Ishikawa (cell line): ENCODE measurements at regions not wholly inside any gene's neighbourhood (a gene's known extent, or its start where the extent isn't known, plus 50 kb on each side); places are given as distances from the start of the nearest gene placed in this dataset.

Experiments
- CEBPB ChIP-seq: IDR thresholded peaks from 2 replicates; pipeline ENCODE4 v1.6.1; 2012
- CREB1 ChIP-seq: IDR thresholded peaks from 2 replicates; pipeline ENCODE4 v1.6.1; 2012; ENCODE audit warnings: low read depth
- EGR1 ChIP-seq: IDR thresholded peaks from 2 replicates; pipeline ENCODE4 v1.6.1; 2012
- EP300 ChIP-seq: IDR thresholded peaks from 2 replicates; pipeline ENCODE4 v1.6.1; 2012; ENCODE audit warnings: borderline replicate concordance
- FOXM1 ChIP-seq: IDR thresholded peaks from 2 replicates; pipeline ENCODE4 v1.6.1; 2012; ENCODE audit warnings: low read depth, borderline replicate concordance
- NFIC ChIP-seq: IDR thresholded peaks from 2 replicates; pipeline ENCODE4 v1.6.1; 2012
- RAD21 ChIP-seq: IDR thresholded peaks from 2 replicates; pipeline ENCODE4 v1.6.1; 2012; ENCODE audit warnings: low read depth
- TAF1 ChIP-seq: IDR thresholded peaks from 2 replicates; pipeline ENCODE4 v1.6.1; 2012; ENCODE audit warnings: low read depth, mild to moderate bottlenecking
- TCF12 ChIP-seq: IDR thresholded peaks from 2 replicates; pipeline ENCODE4 v1.6.1; 2012; ENCODE audit warnings: low read depth
- TEAD4 ChIP-seq: IDR thresholded peaks from 2 replicates; pipeline ENCODE4 v1.6.1; 2012
- YY1 ChIP-seq: IDR thresholded peaks from 2 replicates; pipeline ENCODE4 v1.6.1; 2012; ENCODE audit warnings: low read depth
- ZBTB7A ChIP-seq: IDR thresholded peaks from 2 replicates; pipeline ENCODE4 v1.6.1; 2012; ENCODE audit warnings: low read depth
- TF ChIP-seq, protein P1 (sequence below): IDR thresholded peaks from 2 replicates; pipeline ENCODE4 v1.6.1; 2012; ENCODE audit warnings: low read depth, mild to moderate bottlenecking
- TF ChIP-seq, protein P2 (sequence below): IDR thresholded peaks from 2 replicates; pipeline ENCODE4 v1.6.1; 2012
- TF ChIP-seq, protein P3 (sequence below): IDR thresholded peaks from 2 replicates; pipeline ENCODE4 v1.6.1; 2012

DNA sequence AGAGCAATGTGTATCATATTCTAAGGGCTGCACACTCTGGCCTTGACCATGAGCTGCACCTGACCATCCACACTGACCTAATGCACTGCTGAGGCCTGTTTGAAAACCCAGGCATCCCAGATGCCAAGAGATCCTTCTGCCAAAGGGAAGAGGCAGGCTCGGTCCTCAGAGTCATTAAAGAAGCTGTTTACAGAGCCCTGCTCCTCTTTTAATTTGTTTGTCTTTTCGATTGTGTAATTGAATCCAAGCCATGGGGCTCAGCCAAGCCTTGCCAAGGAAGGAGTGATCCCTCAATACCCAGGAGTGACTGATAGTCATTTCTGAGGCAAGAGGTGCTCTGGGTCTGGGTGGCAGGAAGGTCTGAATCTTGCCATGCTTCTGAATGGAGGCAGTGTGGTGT lies 94.5 kb upstream of the ISX start:
- TF ChIP-seq ZBTB7A: no peak
- no peak for TF ChIP-seq TAF1
- TF ChIP-seq, protein P1, sequence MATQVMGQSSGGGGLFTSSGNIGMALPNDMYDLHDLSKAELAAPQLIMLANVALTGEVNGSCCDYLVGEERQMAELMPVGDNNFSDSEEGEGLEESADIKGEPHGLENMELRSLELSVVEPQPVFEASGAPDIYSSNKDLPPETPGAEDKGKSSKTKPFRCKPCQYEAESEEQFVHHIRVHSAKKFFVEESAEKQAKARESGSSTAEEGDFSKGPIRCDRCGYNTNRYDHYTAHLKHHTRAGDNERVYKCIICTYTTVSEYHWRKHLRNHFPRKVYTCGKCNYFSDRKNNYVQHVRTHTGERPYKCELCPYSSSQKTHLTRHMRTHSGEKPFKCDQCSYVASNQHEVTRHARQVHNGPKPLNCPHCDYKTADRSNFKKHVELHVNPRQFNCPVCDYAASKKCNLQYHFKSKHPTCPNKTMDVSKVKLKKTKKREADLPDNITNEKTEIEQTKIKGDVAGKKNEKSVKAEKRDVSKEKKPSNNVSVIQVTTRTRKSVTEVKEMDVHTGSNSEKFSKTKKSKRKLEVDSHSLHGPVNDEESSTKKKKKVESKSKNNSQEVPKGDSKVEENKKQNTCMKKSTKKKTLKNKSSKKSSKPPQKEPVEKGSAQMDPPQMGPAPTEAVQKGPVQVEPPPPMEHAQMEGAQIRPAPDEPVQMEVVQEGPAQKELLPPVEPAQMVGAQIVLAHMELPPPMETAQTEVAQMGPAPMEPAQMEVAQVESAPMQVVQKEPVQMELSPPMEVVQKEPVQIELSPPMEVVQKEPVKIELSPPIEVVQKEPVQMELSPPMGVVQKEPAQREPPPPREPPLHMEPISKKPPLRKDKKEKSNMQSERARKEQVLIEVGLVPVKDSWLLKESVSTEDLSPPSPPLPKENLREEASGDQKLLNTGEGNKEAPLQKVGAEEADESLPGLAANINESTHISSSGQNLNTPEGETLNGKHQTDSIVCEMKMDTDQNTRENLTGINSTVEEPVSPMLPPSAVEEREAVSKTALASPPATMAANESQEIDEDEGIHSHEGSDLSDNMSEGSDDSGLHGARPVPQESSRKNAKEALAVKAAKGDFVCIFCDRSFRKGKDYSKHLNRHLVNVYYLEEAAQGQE: no peak
- TF ChIP-seq EGR1: no peak
- TF ChIP-seq TCF12: no peak
- no peak for TF ChIP-seq CREB1
- TF ChIP-seq EP300: no peak
- TF ChIP-seq, protein P2, sequence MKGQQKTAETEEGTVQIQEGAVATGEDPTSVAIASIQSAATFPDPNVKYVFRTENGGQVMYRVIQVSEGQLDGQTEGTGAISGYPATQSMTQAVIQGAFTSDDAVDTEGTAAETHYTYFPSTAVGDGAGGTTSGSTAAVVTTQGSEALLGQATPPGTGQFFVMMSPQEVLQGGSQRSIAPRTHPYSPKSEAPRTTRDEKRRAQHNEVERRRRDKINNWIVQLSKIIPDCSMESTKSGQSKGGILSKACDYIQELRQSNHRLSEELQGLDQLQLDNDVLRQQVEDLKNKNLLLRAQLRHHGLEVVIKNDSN: no peak
- TF ChIP-seq NFIC: no peak
- TF ChIP-seq RAD21: no peak
- TF ChIP-seq, protein P3, sequence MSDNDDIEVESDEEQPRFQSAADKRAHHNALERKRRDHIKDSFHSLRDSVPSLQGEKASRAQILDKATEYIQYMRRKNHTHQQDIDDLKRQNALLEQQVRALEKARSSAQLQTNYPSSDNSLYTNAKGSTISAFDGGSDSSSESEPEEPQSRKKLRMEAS: no peak

DNA sequence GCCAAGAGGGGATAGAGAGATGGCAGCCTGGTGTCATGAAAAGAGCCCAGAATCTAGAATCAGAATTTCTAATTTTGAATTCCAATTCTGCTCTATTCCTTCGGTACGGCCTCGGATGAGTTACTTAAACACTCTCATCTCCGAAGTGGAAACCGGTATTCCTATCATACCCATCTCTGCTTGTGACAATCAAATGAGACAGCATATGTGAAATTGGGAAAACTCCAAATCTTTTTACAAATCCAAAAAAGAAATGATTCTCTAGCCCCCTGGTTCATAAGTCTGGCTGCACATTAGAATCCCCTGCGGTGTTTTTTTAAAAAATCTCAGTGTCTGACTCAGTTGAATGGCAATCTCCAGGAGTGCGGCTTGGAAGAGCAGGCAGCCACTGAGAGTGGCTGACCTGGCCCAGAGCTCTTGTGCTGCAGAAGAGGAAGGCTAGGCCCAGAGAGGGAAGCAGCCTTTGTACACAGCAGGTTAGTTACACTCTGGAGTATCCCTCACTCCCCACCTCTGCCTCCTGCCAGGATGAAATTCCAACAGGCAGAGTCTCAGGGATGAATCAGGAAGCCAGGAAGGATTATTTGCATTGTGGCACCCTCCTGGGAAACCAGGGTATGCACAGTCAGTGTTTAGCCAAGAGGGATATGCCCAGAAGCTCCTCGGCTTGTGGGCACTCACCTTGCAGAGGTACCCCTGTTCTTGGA lies 93.6 kb upstream of the ISX start:
- no peak for TF ChIP-seq YY1
- TF ChIP-seq EP300: no peak
- TF ChIP-seq, protein P2: no peak
- no peak for TF ChIP-seq ZBTB7A
- no peak for TF ChIP-seq NFIC
- TF ChIP-seq TAF1: no peak
- TF ChIP-seq CEBPB: no peak
- TF ChIP-seq TCF12: no peak
- TF ChIP-seq, protein P3: no peak
- no peak for TF ChIP-seq FOXM1
- no peak for TF ChIP-seq TEAD4

DNA sequence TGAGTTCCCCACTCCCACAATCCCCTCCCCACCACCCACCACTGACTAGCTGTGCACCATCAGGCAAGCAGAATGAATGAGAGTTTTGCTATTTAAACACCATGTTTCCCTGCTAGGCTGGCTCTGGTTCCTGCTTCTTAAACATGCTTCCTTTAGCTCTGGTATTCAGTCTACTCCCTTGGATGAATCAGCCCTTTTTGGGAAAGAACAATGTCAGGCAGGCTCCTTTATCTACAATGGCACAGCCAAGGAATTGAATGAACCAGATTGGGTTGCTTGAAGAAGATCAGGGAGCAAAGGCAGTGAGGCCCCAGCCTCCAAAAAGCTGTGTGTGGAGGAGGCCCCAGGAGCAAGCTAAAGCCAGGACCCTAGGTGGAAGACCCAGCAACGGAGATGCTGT lies 92.9 kb upstream of the ISX start:
- TF ChIP-seq, protein P3: no peak
- TF ChIP-seq CEBPB (no peak), YY1 (no peak), TAF1 (no peak), NFIC (no peak), EP300 (no peak), EGR1 (no peak)
- TF ChIP-seq, protein P1: no peak

DNA sequence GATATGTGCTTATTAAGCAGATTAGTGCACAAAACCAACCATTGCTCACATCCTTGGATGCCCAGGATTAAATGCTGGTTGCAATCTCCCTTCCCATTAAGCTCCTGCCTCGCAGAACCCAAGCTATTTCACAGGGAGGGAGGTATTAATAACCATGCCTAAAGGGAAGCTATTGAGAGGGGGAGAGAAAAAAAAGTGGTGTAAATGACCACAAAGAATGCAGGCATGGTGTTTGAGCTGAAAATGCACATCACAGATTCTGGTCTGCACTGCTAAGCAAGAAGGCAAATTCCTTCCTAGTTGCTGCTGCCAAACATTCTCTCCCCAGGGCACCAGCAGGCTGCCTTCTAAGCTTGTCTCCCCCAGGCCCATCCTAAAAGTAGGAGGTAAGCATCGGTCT lies 92.0 kb upstream of the ISX start:
- TF ChIP-seq CEBPB: no peak
- TF ChIP-seq TAF1: no peak
- TF ChIP-seq, protein P3: no peak
- TF ChIP-seq TEAD4: no peak
- TF ChIP-seq EGR1: no peak
- no peak for TF ChIP-seq TCF12
- TF ChIP-seq CREB1: no peak
- TF ChIP-seq RAD21: no peak
- TF ChIP-seq, protein P1: no peak
- TF ChIP-seq, protein P2: no peak
- no peak for TF ChIP-seq YY1
- TF ChIP-seq ZBTB7A: no peak
- no peak for TF ChIP-seq EP300
